ENCODE measurements at regions not wholly inside any gene's neighbourhood (a gene's known extent, or its start where the extent isn't known, plus 50 kb on each side); places are given as distances from the start of the nearest gene placed in this dataset.

DNA sequence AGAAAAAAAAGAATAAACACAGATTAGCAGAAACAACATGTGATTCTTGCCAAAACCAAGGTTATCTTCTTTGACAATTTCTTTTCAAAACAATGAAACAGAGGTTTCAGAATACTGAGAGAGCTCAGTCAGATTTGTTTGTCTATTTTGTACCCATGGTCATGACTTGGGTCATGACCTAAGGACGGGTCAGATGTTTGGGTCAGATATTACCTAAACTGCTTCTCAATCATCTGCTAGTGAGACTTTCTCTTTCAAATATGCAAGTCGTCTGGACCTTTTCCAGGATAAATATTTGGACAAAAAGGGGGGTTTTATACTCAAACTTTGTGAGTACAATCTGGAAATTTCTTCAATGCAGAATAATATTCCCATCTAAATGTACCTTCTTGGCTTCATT, 148.3 kb upstream of the USP38 start:
- H3K4me3 ChIP-seq (ENCODE audit: low read depth in 2 of 2, low read length in 2 of 2): no peak overlapping the region
- no peaks in the 10 kb centered on the region for H3K9me3 ChIP-seq (ENCODE audit: control insufficient read depth, insufficient read depth, low read depth, low read length)
- ATAC-seq: no peak
- H3K36me3 ChIP-seq (ENCODE audit: control insufficient read depth, insufficient read depth, low read length): no peaks in the 10 kb centered on the region
- no peak overlapping the region for H3K27ac ChIP-seq (ENCODE audit: low read length)
- H3K27me3 ChIP-seq (ENCODE audit: control insufficient read depth, insufficient read depth, low read length): no peaks in the 10 kb centered on the region
- CTCF ChIA-PET: no interaction called here
- no peak for DNase-seq (ENCODE audit: low read depth, low spot score)
- H3K4me1 ChIP-seq (ENCODE audit: control insufficient read depth, insufficient read depth, low read length): no peaks in the 10 kb centered on the region
- TF ChIP-seq SIN3A (IDR thresholded peaks at IDR 0.05; ENCODE audit: borderline replicate concordance, insufficient read depth, low read depth, low read length): no peak
- TF ChIP-seq TCF7L2 (IDR thresholded peaks at IDR 0.05; ENCODE audit: low read depth, low read length): no peak
- no peak for TF ChIP-seq CTCF (IDR thresholded peaks at IDR 0.05)
- no peak for TF ChIP-seq REST (IDR thresholded peaks at IDR 0.05; ENCODE audit: insufficient read depth in 1 of 2, low read depth in 2 of 2, low read length in 1 of 2)
- TF ChIP-seq POLR2AphosphoS5 (IDR thresholded peaks at IDR 0.05; ENCODE audit: low read depth, low read length): no peak
- intact Hi-C loops (cut with micrococcal nuclease; ENCODE audit: unreplicated experiment): no loop called here
- no TSS peak for BruUV-seq (replicated peaks)
- POLR2A ChIA-PET: no interaction called here
- in situ Hi-C loops (cut with HindIII; ENCODE audit: low pct_unique_long_range_greater_than_20kb, low sequenced_read_pairs): no loop called here

DNA sequence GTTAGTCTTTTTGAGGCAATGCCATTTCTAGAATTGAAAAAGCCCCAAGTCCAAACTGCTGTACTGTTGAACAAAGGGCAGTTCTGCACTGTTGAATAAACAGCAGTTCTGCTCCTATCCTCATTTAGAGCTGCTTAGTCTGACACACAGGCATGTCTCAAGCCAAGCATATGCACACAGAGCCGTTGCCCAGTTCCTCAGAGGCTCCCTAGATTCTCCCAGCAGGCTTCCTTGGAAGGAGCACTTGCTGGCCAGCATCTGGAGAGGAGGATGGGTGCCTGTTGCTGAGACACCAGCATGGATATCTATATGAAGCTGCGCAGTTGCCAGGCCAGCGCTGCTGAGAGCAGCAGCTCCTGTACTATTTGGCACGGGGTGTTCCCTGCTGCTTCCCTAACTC, 138.3 kb upstream of the USP38 start:
- DNase-seq (ENCODE audit: low read depth, low spot score) (no peak), ATAC-seq (no peak)
- Histone ChIP-seq H3K36me3 (ENCODE audit: control insufficient read depth, insufficient read depth, low read length) (no peaks in the 10 kb centered on the region), H3K27ac (ENCODE audit: low read length) (no peak overlapping the region), H3K9me3 (ENCODE audit: control insufficient read depth, insufficient read depth, low read depth, low read length) (no peaks in the 10 kb centered on the region), H3K27me3 (ENCODE audit: control insufficient read depth, insufficient read depth, low read length) (no peaks in the 10 kb centered on the region), H3K4me1 (ENCODE audit: control insufficient read depth, insufficient read depth, low read length) (no peaks in the 10 kb centered on the region), H3K4me3 (ENCODE audit: low read depth in 2 of 2, low read length in 2 of 2) (no peak overlapping the region)
- ChIA-PET CTCF (no interaction called here), POLR2A (no interaction called here)
- in situ Hi-C loops (cut with HindIII; ENCODE audit: low pct_unique_long_range_greater_than_20kb, low sequenced_read_pairs): no loop called here
- BruUV-seq (replicated peaks): no TSS peak
- no peak for TF ChIP-seq POLR2AphosphoS5 (IDR thresholded peaks at IDR 0.05; ENCODE audit: low read depth, low read length)
- TF ChIP-seq SIN3A (IDR thresholded peaks at IDR 0.05; ENCODE audit: borderline replicate concordance, insufficient read depth, low read depth, low read length): no peak
- no peak for TF ChIP-seq REST (IDR thresholded peaks at IDR 0.05; ENCODE audit: insufficient read depth in 1 of 2, low read depth in 2 of 2, low read length in 1 of 2)
- TF ChIP-seq CTCF (IDR thresholded peaks at IDR 0.05): no peak
- no peak for TF ChIP-seq TCF7L2 (IDR thresholded peaks at IDR 0.05; ENCODE audit: low read depth, low read length)
- intact Hi-C loops (cut with micrococcal nuclease; ENCODE audit: unreplicated experiment): no loop called here
